PC-9 (cell line): ENCODE measurements at regions not wholly inside any gene's neighbourhood (a gene's known extent, or its start where the extent isn't known, plus 50 kb on each side); places are given as distances from the start of the nearest gene placed in this dataset.

Experiments
- BruUV-seq: library from RNA; stranded (reverse); fragments of 400-500 nt; replicated peaks from 2 replicates; lab custom pipeline; 2021; lab: Mats Ljungman, UMichigan
- CTCF ChIA-PET: fragments of 300-600 bp; sonication (Branson Sonifier 250); formaldehyde crosslinking; loops from one replicate; lab custom pipeline; 2022; ENCODE audit warnings: antibody characterized with exemption; lab: Charles Lee
- POLR2A ChIA-PET: fragments of 300-600 bp; sonication (Branson Sonifier 250); formaldehyde crosslinking; loops from one replicate; lab custom pipeline; 2022; ENCODE audit warnings: antibody characterized with exemption; ENCODE audit not compliant: unreplicated experiment; lab: Charles Lee
- DNase-seq, 2 experiments: peaks; one replicate each; pipeline versions ENCODE4 v3.0.0 to v3.0.0-alpha.2; 2015 to 2022; ENCODE audit warnings: mixed read lengths in 1 of 2
- H2AFZ ChIP-seq: fragments of 200-600 bp; sonication (generic); 2 replicates; pipeline ENCODE4 v1.8.1; 2017; ENCODE audit warnings: antibody characterized with exemption
- H3F3A ChIP-seq: fragments of 200-600 bp; sonication (generic); 2 replicates; pipeline ENCODE4 v1.8.1; 2017; ENCODE audit warnings: antibody characterized with exemption, mild to moderate bottlenecking, low read depth; ENCODE audit not compliant: insufficient read depth
- H3K27ac ChIP-seq: fragments of 200-600 bp; sonication (generic); 2 replicates; pipeline ENCODE4 v1.6.1; 2016; ENCODE audit warnings: mixed run types
- H3K27me3 ChIP-seq: fragments of 200-600 bp; sonication (generic); 2 replicates; pipeline ENCODE4 v1.6.1; 2016; ENCODE audit warnings: low read depth, mixed run types; ENCODE audit not compliant: insufficient read depth
- H3K36me3 ChIP-seq: fragments of 200-600 bp; sonication (generic); 2 replicates; pipeline ENCODE4 v1.6.1; 2016; ENCODE audit warnings: low read depth, mixed run types
- H3K4me1 ChIP-seq: fragments of 200-600 bp; sonication (generic); replicated peaks from 2 replicates; pipeline ENCODE4 v1.6.1; 2016; ENCODE audit warnings: mixed run types; ENCODE audit not compliant: insufficient read depth
- H3K4me2 ChIP-seq: fragments of 200-600 bp; sonication (generic); 2 replicates; pipeline ENCODE4 v1.6.1; 2017; ENCODE audit warnings: mixed run types
- H3K4me3 ChIP-seq: fragments of 200-600 bp; sonication (generic); 2 replicates; pipeline ENCODE4 v1.6.1; 2016; ENCODE audit warnings: mixed run types
- H3K79me2 ChIP-seq: fragments of 200-600 bp; sonication (generic); 2 replicates; pipeline ENCODE4 v1.6.1; 2017; ENCODE audit warnings: low read depth, mixed run types
- H3K9me2 ChIP-seq: fragments of 200-600 bp; sonication (generic); 2 replicates; pipeline ENCODE4 v1.8.1; 2017; ENCODE audit warnings: mild to moderate bottlenecking; ENCODE audit not compliant: insufficient read depth
- H3K9me3 ChIP-seq: fragments of 200-600 bp; sonication (generic); 2 replicates; pipeline ENCODE4 v1.8.1; 2016; ENCODE audit warnings: low read depth; ENCODE audit not compliant: insufficient read depth
- H4K20me1 ChIP-seq: fragments of 200-600 bp; sonication (generic); 2 replicates; pipeline ENCODE4 v1.8.1; 2017; ENCODE audit not compliant: insufficient read depth
- EZH2 ChIP-seq: fragments of 200-600 bp; sonication (generic); IDR thresholded peaks from 2 replicates; pipeline ENCODE4 v1.8.0; 2017; ENCODE audit warnings: antibody characterized with exemption, low read depth
- intact Hi-C: fragments of 100-400 bp; cut with micrococcal nuclease; formaldehyde crosslinking; loops from one replicate; pipeline ENCODE4 v1.10.0; 2022; ENCODE audit not compliant: unreplicated experiment
- TF ChIP-seq, protein P1 (sequence below): fragments of 200-600 bp; sonication (generic); conservative IDR thresholded peaks from 2 replicates; pipeline ENCODE4 v1.6.1; 2017; ENCODE audit warnings: mixed run types, antibody characterized with exemption, mild to moderate bottlenecking, moderate library complexity

DNA sequence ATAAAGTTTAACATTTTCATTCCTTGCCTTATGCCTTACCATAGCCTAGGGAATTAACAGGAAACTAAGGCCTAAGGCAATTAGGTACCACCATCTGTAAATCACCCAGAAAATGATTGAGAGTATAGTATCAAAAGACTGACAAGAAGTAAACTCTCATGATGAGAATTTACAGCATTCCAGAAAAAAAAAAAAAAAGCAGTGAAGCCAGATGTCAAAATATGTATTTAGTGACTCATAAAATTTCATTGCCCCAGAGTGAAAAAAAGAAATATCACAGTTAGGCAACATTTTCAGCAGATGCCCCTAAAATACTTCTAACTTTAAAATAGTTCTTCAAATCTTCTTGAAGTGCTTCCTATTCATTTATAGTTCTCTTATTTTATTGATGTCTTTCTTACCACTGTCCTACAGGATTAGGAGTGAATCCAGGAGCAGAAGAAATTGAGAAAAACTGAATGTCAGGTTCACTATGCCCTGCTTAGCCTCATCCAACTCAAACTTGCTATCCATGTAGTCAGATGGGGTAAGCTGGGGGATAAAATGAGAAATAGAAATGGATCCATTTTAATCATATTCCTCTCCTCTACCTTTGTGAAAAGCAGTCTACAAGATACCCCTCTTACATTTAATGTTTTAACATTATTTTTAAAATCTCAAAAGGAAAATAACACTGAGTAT is 57.3 kb upstream of the TANK start:
- H4K20me1 ChIP-seq: no peaks in the 10 kb centered on the region
- H2AFZ ChIP-seq: no peak overlapping the region
- no peaks in the 10 kb centered on the region for H3K79me2 ChIP-seq
- DNase-seq: peak in 1 of 2 experiments; percentile 66
- CTCF ChIA-PET: no interaction called here
- TF ChIP-seq, protein P1, sequence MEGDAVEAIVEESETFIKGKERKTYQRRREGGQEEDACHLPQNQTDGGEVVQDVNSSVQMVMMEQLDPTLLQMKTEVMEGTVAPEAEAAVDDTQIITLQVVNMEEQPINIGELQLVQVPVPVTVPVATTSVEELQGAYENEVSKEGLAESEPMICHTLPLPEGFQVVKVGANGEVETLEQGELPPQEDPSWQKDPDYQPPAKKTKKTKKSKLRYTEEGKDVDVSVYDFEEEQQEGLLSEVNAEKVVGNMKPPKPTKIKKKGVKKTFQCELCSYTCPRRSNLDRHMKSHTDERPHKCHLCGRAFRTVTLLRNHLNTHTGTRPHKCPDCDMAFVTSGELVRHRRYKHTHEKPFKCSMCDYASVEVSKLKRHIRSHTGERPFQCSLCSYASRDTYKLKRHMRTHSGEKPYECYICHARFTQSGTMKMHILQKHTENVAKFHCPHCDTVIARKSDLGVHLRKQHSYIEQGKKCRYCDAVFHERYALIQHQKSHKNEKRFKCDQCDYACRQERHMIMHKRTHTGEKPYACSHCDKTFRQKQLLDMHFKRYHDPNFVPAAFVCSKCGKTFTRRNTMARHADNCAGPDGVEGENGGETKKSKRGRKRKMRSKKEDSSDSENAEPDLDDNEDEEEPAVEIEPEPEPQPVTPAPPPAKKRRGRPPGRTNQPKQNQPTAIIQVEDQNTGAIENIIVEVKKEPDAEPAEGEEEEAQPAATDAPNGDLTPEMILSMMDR: no peak
- TF ChIP-seq EZH2: no peak
- peak overlapping the region; percentile 56 for H3K27ac ChIP-seq
- H3K27me3 ChIP-seq: no peaks in the 10 kb centered on the region
- H3K9me3 ChIP-seq: no peaks in the 10 kb centered on the region
- no peaks in the 10 kb centered on the region for H3K9me2 ChIP-seq
- intact Hi-C loops: no loop called here
- peaks cover 11% of the 10 kb centered on the region for H3F3A ChIP-seq
- peaks cover 20% of the 10 kb centered on the region for H3K4me1 ChIP-seq
- no peak overlapping the region for H3K4me3 ChIP-seq
- no TSS peak for BruUV-seq
- no peaks in the 10 kb centered on the region for H3K36me3 ChIP-seq
- peak overlapping the region; percentile 62 for H3K4me2 ChIP-seq
- POLR2A ChIA-PET: no interaction called here

DNA sequence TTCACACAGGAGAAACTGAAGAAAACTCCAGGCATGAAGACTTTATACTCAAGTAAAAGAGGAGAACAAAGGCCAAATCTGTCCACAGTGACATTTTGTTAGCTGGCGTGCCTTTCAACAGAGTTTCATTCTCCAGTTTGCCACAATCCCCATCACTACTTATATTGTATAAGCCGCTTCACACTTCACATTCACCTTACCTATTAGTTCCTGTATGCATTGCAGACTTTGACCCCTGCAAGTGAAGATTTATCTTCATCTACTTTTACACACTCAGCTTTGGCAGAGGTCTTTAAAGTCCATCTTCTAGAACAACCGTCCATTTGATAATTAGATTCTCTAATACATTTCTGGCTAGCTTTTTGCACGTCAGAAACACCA is 56.8 kb upstream of the TANK start:
- no peak for DNase-seq
- TF ChIP-seq EZH2: no peak
- TF ChIP-seq, protein P1: no peak
- Histone ChIP-seq H3K27me3 (no peaks in the 10 kb centered on the region), H4K20me1 (no peaks in the 10 kb centered on the region), H3K4me2 (peak overlapping the region; percentile 62; the same call in 1 of the 2 replicates), H3K9me2 (no peaks in the 10 kb centered on the region), H3F3A (peaks cover 11% of the 10 kb centered on the region), H3K79me2 (no peaks in the 10 kb centered on the region), H3K27ac (peak overlapping the region; percentile 50), H2AFZ (no peak overlapping the region), H3K4me1 (peaks cover 20% of the 10 kb centered on the region), H3K9me3 (no peaks in the 10 kb centered on the region), H3K36me3 (no peaks in the 10 kb centered on the region), H3K4me3 (no peak overlapping the region)
- BruUV-seq: no TSS peak
- intact Hi-C loops: no loop called here
- ChIA-PET POLR2A (no interaction called here), CTCF (no interaction called here)

DNA sequence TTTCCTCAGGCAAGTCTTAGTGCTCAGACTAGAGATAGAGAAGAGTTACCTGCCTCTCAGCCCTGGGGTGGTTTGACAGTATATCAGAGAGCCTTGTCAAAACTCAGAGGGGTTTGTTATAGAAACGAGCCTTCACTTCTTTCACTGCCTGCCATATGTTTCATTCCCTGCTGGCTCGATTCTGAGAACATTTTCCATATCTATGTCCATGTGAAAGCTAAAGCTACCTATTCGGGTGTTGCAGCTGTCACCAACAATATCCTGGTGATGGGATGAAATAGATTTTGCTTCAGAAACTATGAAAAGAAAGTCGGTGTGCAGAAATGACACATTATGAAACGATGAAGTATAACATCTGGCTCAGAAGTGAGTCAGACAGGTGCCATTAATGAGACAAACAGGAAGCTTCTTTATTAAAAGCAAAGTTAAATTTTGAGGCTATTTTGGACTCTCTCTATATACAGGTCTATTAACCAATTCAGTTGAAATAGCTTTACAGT is 56.1 kb upstream of the TANK start:
- H3K4me1 ChIP-seq: peaks cover 20% of the 10 kb centered on the region
- H3F3A ChIP-seq: peaks cover 11% of the 10 kb centered on the region
- ChIA-PET POLR2A (no interaction called here), CTCF (no interaction called here)
- no peaks in the 10 kb centered on the region for H3K27me3 ChIP-seq
- DNase-seq: no peak
- no peak overlapping the region for H3K27ac ChIP-seq
- H3K9me2 ChIP-seq: no peaks in the 10 kb centered on the region; the same call in 1 of the 2 replicates
- no peak overlapping the region for H2AFZ ChIP-seq
- intact Hi-C loops: loop anchor here (2.0 kb wide), 1 partner anchor 19 kb away; no protein-coding TSS in a partner anchor
- H3K4me3 ChIP-seq: no peak overlapping the region
- no TSS peak for BruUV-seq
- no peaks in the 10 kb centered on the region for H3K36me3 ChIP-seq
- H3K4me2 ChIP-seq: peak overlapping the region; percentile 19; the same call in 1 of the 2 replicates
- H3K79me2 ChIP-seq: no peaks in the 10 kb centered on the region
- H3K9me3 ChIP-seq: no peaks in the 10 kb centered on the region
- no peak for TF ChIP-seq EZH2
- TF ChIP-seq, protein P1: no peak
- no peaks in the 10 kb centered on the region for H4K20me1 ChIP-seq
